PC-9 (cell line): ENCODE measurements at regions not wholly inside any gene's neighbourhood (a gene's known extent, or its start where the extent isn't known, plus 50 kb on each side); places are given as distances from the start of the nearest gene placed in this dataset.
"Not testable (repeated sequence)": the region's sequence is repeated elsewhere in the genome, so short reads cannot be mapped to it uniquely, and the experiment has no call there.

Experiments
- BruUV-seq: library from RNA; stranded (reverse); fragments of 400-500 nt; replicated peaks from 2 replicates; lab custom pipeline; 2021; lab: Mats Ljungman, UMichigan
- CTCF ChIA-PET: fragments of 300-600 bp; sonication (Branson Sonifier 250); formaldehyde crosslinking; loops from one replicate; lab custom pipeline; 2022; ENCODE audit warnings: antibody characterized with exemption; lab: Charles Lee
- POLR2A ChIA-PET: fragments of 300-600 bp; sonication (Branson Sonifier 250); formaldehyde crosslinking; loops from one replicate; lab custom pipeline; 2022; ENCODE audit warnings: antibody characterized with exemption; ENCODE audit not compliant: unreplicated experiment; lab: Charles Lee
- DNase-seq, 2 experiments: peaks; one replicate each; pipeline versions ENCODE4 v3.0.0 to v3.0.0-alpha.2; 2015 to 2022; ENCODE audit warnings: mixed read lengths in 1 of 2
- H2AFZ ChIP-seq: fragments of 200-600 bp; sonication (generic); 2 replicates; pipeline ENCODE4 v1.8.1; 2017; ENCODE audit warnings: antibody characterized with exemption
- H3F3A ChIP-seq: fragments of 200-600 bp; sonication (generic); 2 replicates; pipeline ENCODE4 v1.8.1; 2017; ENCODE audit warnings: antibody characterized with exemption, mild to moderate bottlenecking, low read depth; ENCODE audit not compliant: insufficient read depth
- H3K27ac ChIP-seq: fragments of 200-600 bp; sonication (generic); 2 replicates; pipeline ENCODE4 v1.6.1; 2016; ENCODE audit warnings: mixed run types
- H3K27me3 ChIP-seq: fragments of 200-600 bp; sonication (generic); 2 replicates; pipeline ENCODE4 v1.6.1; 2016; ENCODE audit warnings: low read depth, mixed run types; ENCODE audit not compliant: insufficient read depth
- H3K36me3 ChIP-seq: fragments of 200-600 bp; sonication (generic); 2 replicates; pipeline ENCODE4 v1.6.1; 2016; ENCODE audit warnings: low read depth, mixed run types
- H3K4me1 ChIP-seq: fragments of 200-600 bp; sonication (generic); replicated peaks from 2 replicates; pipeline ENCODE4 v1.6.1; 2016; ENCODE audit warnings: mixed run types; ENCODE audit not compliant: insufficient read depth
- H3K4me2 ChIP-seq: fragments of 200-600 bp; sonication (generic); 2 replicates; pipeline ENCODE4 v1.6.1; 2017; ENCODE audit warnings: mixed run types
- H3K4me3 ChIP-seq: fragments of 200-600 bp; sonication (generic); 2 replicates; pipeline ENCODE4 v1.6.1; 2016; ENCODE audit warnings: mixed run types
- H3K79me2 ChIP-seq: fragments of 200-600 bp; sonication (generic); 2 replicates; pipeline ENCODE4 v1.6.1; 2017; ENCODE audit warnings: low read depth, mixed run types
- H3K9me2 ChIP-seq: fragments of 200-600 bp; sonication (generic); 2 replicates; pipeline ENCODE4 v1.8.1; 2017; ENCODE audit warnings: mild to moderate bottlenecking; ENCODE audit not compliant: insufficient read depth
- H3K9me3 ChIP-seq: fragments of 200-600 bp; sonication (generic); 2 replicates; pipeline ENCODE4 v1.8.1; 2016; ENCODE audit warnings: low read depth; ENCODE audit not compliant: insufficient read depth
- H4K20me1 ChIP-seq: fragments of 200-600 bp; sonication (generic); 2 replicates; pipeline ENCODE4 v1.8.1; 2017; ENCODE audit not compliant: insufficient read depth
- CTCF ChIP-seq: fragments of 200-600 bp; sonication (generic); conservative IDR thresholded peaks from 2 replicates; pipeline ENCODE4 v1.6.1; 2017; ENCODE audit warnings: mixed run types, antibody characterized with exemption, mild to moderate bottlenecking, moderate library complexity
- EZH2 ChIP-seq: fragments of 200-600 bp; sonication (generic); IDR thresholded peaks from 2 replicates; pipeline ENCODE4 v1.8.0; 2017; ENCODE audit warnings: antibody characterized with exemption, low read depth
- intact Hi-C: fragments of 100-400 bp; cut with micrococcal nuclease; formaldehyde crosslinking; loops from one replicate; pipeline ENCODE4 v1.10.0; 2022; ENCODE audit not compliant: unreplicated experiment

GRCh38 chr12:24625103-24625502 lies 323.8 kb downstream of the BCAT1 start:
- Histone ChIP-seq H3K4me1 (no peaks in the 10 kb centered on the region), H3K27me3 (no peaks in the 10 kb centered on the region), H3K36me3 (no peaks in the 10 kb centered on the region), H3K4me2 (no peak overlapping the region), H3F3A (no peaks in the 10 kb centered on the region), H3K4me3 (no peak overlapping the region), H3K9me2 (no peaks in the 10 kb centered on the region), H2AFZ (no peak overlapping the region), H3K79me2 (no peaks in the 10 kb centered on the region), H3K9me3 (no peaks in the 10 kb centered on the region), H4K20me1 (no peaks in the 10 kb centered on the region), H3K27ac (no peak overlapping the region)
- DNase-seq: no peak
- TF ChIP-seq CTCF (no peak), EZH2 (no peak)
- ChIA-PET CTCF (no interaction called here), POLR2A (no interaction called here)
- no TSS peak for BruUV-seq
- intact Hi-C loops: no loop called here

- intact Hi-C loops, CTCF ChIA-PET, H2AFZ ChIP-seq, POLR2A ChIA-PET, H3K27me3 ChIP-seq, H4K20me1 ChIP-seq, H3F3A ChIP-seq, H3K4me1 ChIP-seq, BruUV-seq, H3K79me2 ChIP-seq, H3K9me3 ChIP-seq, H3K4me2 ChIP-seq, H3K9me2 ChIP-seq, H3K27ac ChIP-seq, DNase-seq, H3K36me3 ChIP-seq, H3K4me3 ChIP-seq: not testable (repeated sequence)
Measured at GRCh38 chr12:24619954-24620353, 328.9 kb downstream of the BCAT1 start.

DNA sequence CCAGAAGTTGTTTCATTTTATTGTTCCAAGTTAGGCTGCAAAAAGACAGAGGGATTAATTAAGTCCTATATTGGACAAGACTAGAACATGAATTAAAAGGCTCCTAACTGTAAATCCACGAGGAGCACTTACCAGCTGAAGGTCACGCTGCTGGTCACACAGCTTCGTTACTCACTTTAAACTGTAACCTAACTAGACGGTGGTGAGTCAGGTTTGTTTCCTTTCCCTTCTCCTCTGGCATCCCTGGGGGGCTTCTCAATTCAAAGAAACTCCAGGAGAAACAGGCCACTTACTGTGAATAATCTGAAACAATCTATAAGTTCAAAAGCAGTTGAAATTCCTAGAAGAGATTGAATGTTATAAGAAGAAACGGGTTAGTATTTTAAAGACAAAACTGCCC lies 331.4 kb downstream of the BCAT1 start:
- no TSS peak for BruUV-seq
- H3K4me3 ChIP-seq: no peak overlapping the region
- no peak for DNase-seq
- H3K4me1 ChIP-seq: peaks cover 9% of the 10 kb centered on the region
- H3K9me3 ChIP-seq: no peaks in the 10 kb centered on the region
- no peaks in the 10 kb centered on the region for H3K79me2 ChIP-seq
- intact Hi-C loops: no loop called here
- no peaks in the 10 kb centered on the region for H3K27me3 ChIP-seq
- ChIA-PET POLR2A (no interaction called here), CTCF (no interaction called here)
- no peaks in the 10 kb centered on the region for H3K9me2 ChIP-seq
- no peaks in the 10 kb centered on the region for H4K20me1 ChIP-seq
- no peak for TF ChIP-seq CTCF
- TF ChIP-seq EZH2: no peak
- no peaks in the 10 kb centered on the region for H3K36me3 ChIP-seq
- peak overlapping the region; percentile 31; the same call in 1 of the 2 replicates for H3K4me2 ChIP-seq
- H3K27ac ChIP-seq: no peak overlapping the region
- H3F3A ChIP-seq: no peaks in the 10 kb centered on the region
- H2AFZ ChIP-seq: no peak overlapping the region

- Histone ChIP-seq H3K36me3 (no peaks in the 10 kb centered on the region), H3K79me2 (no peaks in the 10 kb centered on the region), H3K9me2 (no peaks in the 10 kb centered on the region), H3K27me3 (no peaks in the 10 kb centered on the region), H3K4me2 (peak overlapping the region; percentile 23), H2AFZ (no peak overlapping the region), H4K20me1 (no peaks in the 10 kb centered on the region), H3K4me3 (no peak overlapping the region), H3F3A (no peaks in the 10 kb centered on the region), H3K9me3 (no peaks in the 10 kb centered on the region), H3K4me1 (peaks cover 9% of the 10 kb centered on the region), H3K27ac (no peak overlapping the region)
- DNase-seq: peak in 1 of 2 experiments; percentile 41
- no TSS peak for BruUV-seq
- POLR2A ChIA-PET: no interaction called here
- intact Hi-C loops: no loop called here
- no peak for TF ChIP-seq CTCF
- TF ChIP-seq EZH2: no peak
- CTCF ChIA-PET: no interaction called here
Measured at GRCh38 chr12:24615967-24616411, 332.9 kb downstream of the BCAT1 start.
